ENCODE measurements at regions not wholly inside any gene's neighbourhood (a gene's known extent, or its start where the extent isn't known, plus 50 kb on each side); places are given as distances from the start of the nearest gene placed in this dataset.
"Not testable (repeated sequence)": the region's sequence is repeated elsewhere in the genome, so short reads cannot be mapped to it uniquely, and the experiment has no call there.

DNA sequence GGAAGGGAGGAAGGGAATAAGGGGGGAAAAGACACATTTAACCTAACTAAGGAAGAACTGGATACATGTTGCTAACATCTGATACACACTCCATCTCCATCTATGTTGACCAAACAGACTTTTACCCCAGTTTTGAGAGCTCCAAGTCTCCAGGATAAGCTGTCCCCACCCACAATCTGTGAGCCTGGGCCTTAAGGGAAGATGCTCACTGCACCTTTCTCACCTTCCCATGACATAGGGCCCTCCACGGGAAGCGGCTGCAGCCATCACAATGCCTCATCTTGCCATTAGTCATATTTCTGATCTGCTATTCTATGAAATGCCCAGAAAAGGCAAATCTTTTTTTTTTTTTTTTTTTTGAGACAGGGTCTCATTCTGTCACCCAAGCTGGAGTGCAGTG, 126.6 kb upstream of the SALL4 start:
- Histone ChIP-seq H3K4me3 (no peak overlapping the region), H3K27ac (no peak overlapping the region)
- TF ChIP-seq, protein P1, sequence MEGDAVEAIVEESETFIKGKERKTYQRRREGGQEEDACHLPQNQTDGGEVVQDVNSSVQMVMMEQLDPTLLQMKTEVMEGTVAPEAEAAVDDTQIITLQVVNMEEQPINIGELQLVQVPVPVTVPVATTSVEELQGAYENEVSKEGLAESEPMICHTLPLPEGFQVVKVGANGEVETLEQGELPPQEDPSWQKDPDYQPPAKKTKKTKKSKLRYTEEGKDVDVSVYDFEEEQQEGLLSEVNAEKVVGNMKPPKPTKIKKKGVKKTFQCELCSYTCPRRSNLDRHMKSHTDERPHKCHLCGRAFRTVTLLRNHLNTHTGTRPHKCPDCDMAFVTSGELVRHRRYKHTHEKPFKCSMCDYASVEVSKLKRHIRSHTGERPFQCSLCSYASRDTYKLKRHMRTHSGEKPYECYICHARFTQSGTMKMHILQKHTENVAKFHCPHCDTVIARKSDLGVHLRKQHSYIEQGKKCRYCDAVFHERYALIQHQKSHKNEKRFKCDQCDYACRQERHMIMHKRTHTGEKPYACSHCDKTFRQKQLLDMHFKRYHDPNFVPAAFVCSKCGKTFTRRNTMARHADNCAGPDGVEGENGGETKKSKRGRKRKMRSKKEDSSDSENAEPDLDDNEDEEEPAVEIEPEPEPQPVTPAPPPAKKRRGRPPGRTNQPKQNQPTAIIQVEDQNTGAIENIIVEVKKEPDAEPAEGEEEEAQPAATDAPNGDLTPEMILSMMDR (IDR thresholded peaks at IDR 0.05; ENCODE audit: low read depth, low read length) = no peak

DNA sequence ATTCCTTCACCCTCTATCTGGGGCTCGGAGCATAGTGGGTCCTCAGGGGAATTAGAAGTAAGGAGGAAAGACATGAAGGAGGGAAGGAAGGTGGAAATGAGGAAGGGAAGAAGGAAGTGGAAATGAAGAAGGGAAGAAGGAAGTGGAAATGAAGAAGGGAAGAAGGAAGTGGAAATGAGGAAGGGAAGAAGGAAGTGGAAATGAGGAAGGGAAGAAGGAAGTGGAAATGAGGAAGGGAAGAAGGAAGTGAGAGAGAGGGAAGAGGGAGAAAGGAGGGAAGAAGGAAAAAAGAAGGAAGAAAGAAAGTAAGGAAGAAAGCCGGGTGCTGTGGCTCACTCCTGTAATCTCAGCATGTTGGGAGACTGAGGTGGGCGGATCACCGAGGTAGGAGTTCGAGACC, 125.6 kb upstream of the SALL4 start:
- H3K36me3 ChIP-seq; H3K4me3 ChIP-seq; H3K9me3 ChIP-seq (ENCODE audit: low read depth); DNase-seq (ENCODE audit: low read depth in 1 of 2, low spot score in 1 of 2); H3K27me3 ChIP-seq; H3K27ac ChIP-seq; H3K4me1 ChIP-seq (ENCODE audit: low read depth): not testable (repeated sequence)

More for the DNA sequence above, 126.6 kb upstream of the SALL4 start:
- no peak for DNase-seq (ENCODE audit: low read depth in 1 of 2, low spot score in 1 of 2)
- Histone ChIP-seq H3K27me3 (no peaks in the 10 kb centered on the region), H3K36me3 (no peaks in the 10 kb centered on the region), H3K4me1 (ENCODE audit: low read depth) (no peaks in the 10 kb centered on the region), H3K9me3 (ENCODE audit: low read depth) (no peaks in the 10 kb centered on the region)

DNA sequence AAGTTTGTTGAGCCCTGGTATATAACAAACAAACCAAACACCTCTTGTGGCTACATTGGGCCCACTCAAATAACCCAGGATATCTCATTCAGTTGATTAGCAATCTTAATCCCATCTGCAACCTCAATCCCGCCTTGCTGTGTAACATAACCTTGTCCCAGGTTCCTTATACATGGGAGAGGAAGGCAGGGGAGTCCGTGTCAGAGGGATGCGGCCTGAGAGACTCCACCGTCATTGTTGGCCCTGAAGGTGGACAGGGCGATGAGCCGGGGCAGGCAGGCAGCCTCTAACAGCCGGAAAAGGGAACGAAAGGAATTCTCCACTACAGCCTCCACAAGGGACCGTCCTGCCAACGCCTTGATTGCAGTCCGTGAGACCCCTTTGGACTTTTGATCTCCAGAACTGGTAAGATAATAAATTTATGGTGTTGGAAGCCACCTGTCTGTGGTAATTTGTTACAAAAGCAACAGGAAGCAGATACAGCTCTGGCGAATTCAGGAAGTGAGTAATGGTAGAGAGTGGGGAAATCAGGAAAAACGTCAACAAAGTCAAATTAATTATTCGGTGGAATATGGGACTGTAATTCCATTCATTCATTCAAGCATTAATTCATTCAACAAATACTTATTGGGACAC, 124.5 kb upstream of the SALL4 start:
- H3K27me3 ChIP-seq = no peaks in the 10 kb centered on the region
- H3K9me3 ChIP-seq (ENCODE audit: low read depth) = no peaks in the 10 kb centered on the region
- no peaks in the 10 kb centered on the region for H3K36me3 ChIP-seq
- H3K4me1 ChIP-seq (ENCODE audit: low read depth) = no peaks in the 10 kb centered on the region
- peak in 1 of 2 donors; percentile 65 for DNase-seq (ENCODE audit: low read depth in 1 of 2, low spot score in 1 of 2)
- no peak overlapping the region for H3K27ac ChIP-seq
- no peak overlapping the region for H3K4me3 ChIP-seq
- TF ChIP-seq, protein P1 (IDR thresholded peaks at IDR 0.05; ENCODE audit: low read depth, low read length) = no peak

DNA sequence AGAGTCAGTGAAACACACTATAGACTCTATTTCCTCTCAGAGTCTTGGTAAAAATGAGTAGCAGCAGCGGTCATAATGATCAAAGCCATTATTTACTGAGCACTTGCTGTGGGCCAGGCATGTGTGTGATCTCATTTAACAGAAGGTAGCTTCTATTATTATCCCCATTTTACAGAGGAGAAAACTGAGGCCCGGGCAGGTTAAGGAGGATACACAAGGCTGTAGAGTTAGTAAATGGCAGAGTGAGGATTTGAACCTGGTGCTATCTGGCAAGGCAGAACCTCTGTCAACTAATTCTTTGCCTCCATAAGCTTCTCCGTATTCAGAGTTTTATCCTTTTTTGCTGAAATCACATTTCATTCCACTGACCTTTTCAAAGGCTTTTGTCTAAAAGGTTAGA, 122.2 kb upstream of the SALL4 start:
- TF ChIP-seq, protein P1 (IDR thresholded peaks at IDR 0.05; ENCODE audit: low read depth, low read length) = no peak
- Histone ChIP-seq H3K9me3 (ENCODE audit: low read depth) (no peaks in the 10 kb centered on the region), H3K27me3 (no peaks in the 10 kb centered on the region), H3K4me3 (no peak overlapping the region), H3K36me3 (no peaks in the 10 kb centered on the region), H3K27ac (no peak overlapping the region), H3K4me1 (ENCODE audit: low read depth) (no peaks in the 10 kb centered on the region)
- no peak for DNase-seq (ENCODE audit: low read depth in 1 of 2, low spot score in 1 of 2)

DNA sequence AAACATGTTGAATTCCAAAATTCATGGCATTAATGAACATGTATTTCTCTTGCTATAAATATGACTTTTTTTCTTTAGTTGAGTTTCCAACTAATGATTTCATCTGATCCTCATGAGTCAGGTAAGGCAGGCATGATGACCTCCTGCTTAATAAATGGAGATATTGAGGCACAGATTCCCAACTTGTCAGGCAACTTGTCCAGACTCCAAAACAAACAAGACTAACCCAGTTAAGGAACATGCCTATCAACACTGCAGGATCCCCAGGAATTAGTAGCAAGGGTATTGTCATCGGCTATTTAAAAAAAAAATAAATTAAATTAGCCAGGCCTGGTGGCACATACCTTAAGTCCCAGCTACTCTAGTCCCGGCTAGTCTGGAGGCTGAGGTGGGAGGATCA, 121.3 kb upstream of the SALL4 start:
- H3K36me3 ChIP-seq = no peaks in the 10 kb centered on the region
- no peaks in the 10 kb centered on the region for H3K27me3 ChIP-seq
- H3K4me3 ChIP-seq = no peak overlapping the region
- no peaks in the 10 kb centered on the region for H3K9me3 ChIP-seq (ENCODE audit: low read depth)
- no peaks in the 10 kb centered on the region for H3K4me1 ChIP-seq (ENCODE audit: low read depth)
- no peak overlapping the region for H3K27ac ChIP-seq
- no peak for DNase-seq (ENCODE audit: low read depth in 1 of 2, low spot score in 1 of 2)
- TF ChIP-seq, protein P1 (IDR thresholded peaks at IDR 0.05; ENCODE audit: low read depth, low read length) = no peak

DNA sequence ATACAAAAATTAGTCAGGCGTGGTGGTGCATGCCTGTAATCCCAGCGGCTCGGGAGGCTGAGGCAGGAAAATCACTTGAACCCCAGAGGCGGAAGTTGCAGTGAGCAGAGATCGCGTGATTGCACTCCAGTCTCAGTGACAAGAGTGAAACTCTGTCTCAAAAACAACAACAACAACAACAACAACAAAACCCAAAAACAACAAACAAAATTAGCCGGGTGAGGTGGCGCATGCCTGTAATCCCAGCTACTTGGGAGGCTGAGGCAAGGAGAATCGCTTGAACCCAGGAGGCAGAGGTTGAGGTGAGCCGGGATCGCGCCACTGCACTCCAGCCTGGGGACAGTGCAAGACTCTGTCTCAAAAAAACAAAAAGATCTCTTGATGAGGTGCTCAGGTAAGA, 120.5 kb upstream of the SALL4 start:
- H3K27me3 ChIP-seq; H3K36me3 ChIP-seq; H3K4me3 ChIP-seq; H3K9me3 ChIP-seq (ENCODE audit: low read depth); H3K27ac ChIP-seq; DNase-seq (ENCODE audit: low read depth in 1 of 2, low spot score in 1 of 2); H3K4me1 ChIP-seq (ENCODE audit: low read depth): not testable (repeated sequence)

DNA sequence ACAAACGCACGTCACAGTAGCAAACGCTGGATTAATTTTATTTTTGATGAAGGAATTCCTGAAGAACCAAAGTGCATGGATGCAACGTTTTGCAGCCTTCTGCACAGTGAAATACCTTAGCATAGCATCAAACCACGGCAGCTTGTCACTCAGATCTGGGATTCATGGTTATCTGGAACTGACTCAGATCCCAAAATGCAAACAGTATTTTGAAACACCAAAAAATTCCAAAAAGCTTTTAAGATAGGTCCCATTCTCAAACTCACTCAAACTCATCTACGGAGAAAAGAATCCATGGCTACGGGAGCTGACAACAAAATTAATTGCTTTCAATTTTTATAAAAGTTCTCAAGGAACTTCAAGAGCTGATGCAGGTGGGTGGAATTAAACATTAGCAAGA, 116.2 kb upstream of the SALL4 start:
- TF ChIP-seq, protein P1 (IDR thresholded peaks at IDR 0.05; ENCODE audit: low read depth, low read length) = no peak

More for the DNA sequence above, 116.2 kb upstream of the SALL4 start:
- Histone ChIP-seq H3K4me3 (no peak overlapping the region), H3K27ac (no peak overlapping the region), H3K9me3 (ENCODE audit: low read depth) (no peaks in the 10 kb centered on the region), H3K27me3 (no peaks in the 10 kb centered on the region), H3K4me1 (ENCODE audit: low read depth) (peaks cover 3% of the 10 kb centered on the region), H3K36me3 (no peaks in the 10 kb centered on the region)
- no peak for DNase-seq (ENCODE audit: low read depth in 1 of 2, low spot score in 1 of 2)

Data from cardiac muscle cell (in vitro differentiated cells and primary cell).